Neural progenitor cell (in vitro differentiated cells): ENCODE measurements at regions not wholly inside any gene's neighbourhood (a gene's known extent, or its start where the extent isn't known, plus 50 kb on each side); places are given as distances from the start of the nearest gene placed in this dataset.

ENCODE experiments used
- CTCF ChIP-seq: fragments of 200-600 bp; sonication (generic); IDR thresholded peaks from 2 replicates; pipeline ENCODE4 v1.5.1; 2017; ENCODE audit warnings: antibody characterized with exemption, mild to moderate bottlenecking
- EZH2 ChIP-seq: fragments of 200-600 bp; sonication (generic); IDR thresholded peaks from 2 replicates; pipeline ENCODE4 v1.6.1; 2017; ENCODE audit warnings: antibody characterized with exemption, mild to moderate bottlenecking, moderate library complexity

DNA sequence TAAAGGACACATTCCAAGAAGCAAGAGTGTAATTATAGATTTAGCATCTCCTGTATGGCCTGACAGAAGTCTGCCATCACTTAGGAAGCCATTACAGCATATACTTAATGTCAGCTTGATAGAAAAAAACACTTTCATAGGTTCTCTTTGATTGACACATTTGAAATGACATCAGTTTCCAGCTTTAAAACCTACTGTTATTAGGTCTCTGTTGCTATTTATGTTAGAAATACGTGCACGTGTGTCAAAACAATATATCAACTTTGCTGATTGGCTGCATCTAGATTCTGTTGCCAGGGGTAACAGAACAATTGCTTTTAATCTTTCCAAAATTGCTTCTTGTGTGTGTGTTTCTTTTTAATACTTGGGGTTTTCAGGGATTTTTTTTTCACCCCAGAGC, 389.3 kb upstream of the ATP11B start:
- no peak for TF ChIP-seq CTCF
- TF ChIP-seq EZH2, result no peak
